Neural progenitor cell (in vitro differentiated cells): ENCODE measurements at regions not wholly inside any gene's neighbourhood (a gene's known extent, or its start where the extent isn't known, plus 50 kb on each side); places are given as distances from the start of the nearest gene placed in this dataset.

Source experiments
- DNase-seq: peaks from one replicate; pipeline ENCODE4 v3.0.0-alpha.2; 2016; ENCODE audit warnings: low spot score
- H2AFZ ChIP-seq: fragments of 200-600 bp; sonication (generic); replicated peaks from 2 replicates; pipeline ENCODE4 v1.6.1; 2016; ENCODE audit warnings: antibody characterized with exemption
- H3F3A ChIP-seq: fragments of 200-600 bp; sonication (generic); 2 replicates; pipeline ENCODE4 v1.6.1; 2016; ENCODE audit warnings: antibody characterized with exemption, low read depth
- H3K27ac ChIP-seq: fragments of 200-600 bp; sonication (generic); 2 replicates; pipeline ENCODE4 v1.5.1; 2016; ENCODE audit warnings: mild to moderate bottlenecking
- H3K27me3 ChIP-seq: fragments of 200-600 bp; sonication (generic); 2 replicates; pipeline ENCODE4 v1.6.1; 2016; ENCODE audit warnings: mild to moderate bottlenecking, moderate library complexity
- H3K36me3 ChIP-seq: fragments of 200-600 bp; sonication (generic); 2 replicates; pipeline ENCODE4 v1.5.1; 2016
- H3K4me1 ChIP-seq: fragments of 200-600 bp; sonication (generic); 2 replicates; pipeline ENCODE4 v1.6.1; 2016; ENCODE audit warnings: mixed run types
- H3K4me2 ChIP-seq: fragments of 200-600 bp; sonication (generic); 2 replicates; pipeline ENCODE4 v1.6.1; 2016
- H3K4me3 ChIP-seq: fragments of 200-600 bp; sonication (generic); 2 replicates; pipeline ENCODE4 v1.5.1; 2016
- H3K79me2 ChIP-seq: fragments of 200-600 bp; sonication (generic); 2 replicates; pipeline ENCODE4 v1.6.1; 2016; ENCODE audit warnings: low read depth
- H3K9ac ChIP-seq: fragments of 200-600 bp; sonication (generic); 2 replicates; pipeline ENCODE4 v1.6.1; 2016
- H3K9me3 ChIP-seq: fragments of 200-600 bp; sonication (generic); 2 replicates; pipeline ENCODE4 v1.5.1; 2016; ENCODE audit warnings: low read depth
- H4K20me1 ChIP-seq: fragments of 200-600 bp; sonication (generic); 2 replicates; pipeline ENCODE4 v1.6.1; 2016; ENCODE audit warnings: low read depth
- H3K27ac Mint-ChIP-seq: 3 replicates; pipeline ENCODE4 v1.8.0; 2021; ENCODE audit warnings: mixed read lengths
- H3K27me3 Mint-ChIP-seq: 2 replicates; pipeline ENCODE4 v1.8.0; 2022; ENCODE audit warnings: low read depth, mild to moderate bottlenecking, inconsistent platforms, moderate library complexity, mixed read lengths; ENCODE audit not compliant: insufficient read depth
- H3K36me3 Mint-ChIP-seq: 3 replicates; pipeline ENCODE4 v1.8.0; 2021; ENCODE audit warnings: mixed read lengths
- H3K4me1 Mint-ChIP-seq: 3 replicates; pipeline ENCODE4 v1.8.0; 2021; ENCODE audit warnings: mixed read lengths
- H3K4me3 Mint-ChIP-seq: 3 replicates; pipeline ENCODE4 v1.8.0; 2021; ENCODE audit warnings: mild to moderate bottlenecking, moderate library complexity, mixed read lengths
- H3K9me3 Mint-ChIP-seq: 3 replicates; pipeline ENCODE4 v1.8.0; 2020; ENCODE audit warnings: mixed read lengths
- EZH2 ChIP-seq: fragments of 200-600 bp; sonication (generic); IDR thresholded peaks from 2 replicates; pipeline ENCODE4 v1.6.1; 2017; ENCODE audit warnings: antibody characterized with exemption, mild to moderate bottlenecking, moderate library complexity
- EZH2phosphoT487 ChIP-seq: fragments of 200-600 bp; sonication (generic); IDR thresholded peaks from 2 replicates; pipeline ENCODE4 v1.6.1; 2017; ENCODE audit warnings: antibody characterized with exemption
- TF ChIP-seq, protein P1 (sequence below): fragments of 200-600 bp; sonication (generic); IDR thresholded peaks from 2 replicates; pipeline ENCODE4 v1.5.1; 2017; ENCODE audit warnings: antibody characterized with exemption, mild to moderate bottlenecking

DNA sequence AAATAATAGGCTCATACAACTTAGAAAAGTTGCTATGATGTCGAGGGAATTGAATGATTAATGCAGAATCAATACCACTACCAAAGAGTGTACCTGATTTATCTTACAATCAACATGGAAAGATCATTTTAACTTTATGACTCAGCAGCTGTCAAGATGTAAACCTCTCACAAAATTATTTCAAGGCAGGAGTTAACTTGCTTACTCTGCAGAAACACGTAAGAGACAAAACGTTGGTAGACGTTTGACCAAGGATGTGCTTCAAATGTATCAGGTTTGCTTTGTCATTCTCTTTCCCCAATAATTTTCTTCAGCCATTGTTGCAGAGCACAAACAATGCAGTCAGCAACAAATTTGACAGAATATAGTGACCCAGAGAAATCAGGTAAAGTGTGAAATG lies 415.8 kb upstream of the KIF2B start:
- H3K4me1 ChIP-seq = no peaks in the 10 kb centered on the region
- peaks cover 10% of the 10 kb centered on the region for H3K9me3 ChIP-seq
- no peak overlapping the region for H3K27ac ChIP-seq
- no peaks in the 10 kb centered on the region for H4K20me1 ChIP-seq
- H3K4me3 Mint-ChIP-seq = no peak overlapping the region
- H2AFZ ChIP-seq = no peak overlapping the region
- H3K36me3 Mint-ChIP-seq = no peaks in the 10 kb centered on the region
- H3F3A ChIP-seq = no peaks in the 10 kb centered on the region
- TF ChIP-seq EZH2 (no peak), EZH2phosphoT487 (no peak)
- TF ChIP-seq, protein P1, sequence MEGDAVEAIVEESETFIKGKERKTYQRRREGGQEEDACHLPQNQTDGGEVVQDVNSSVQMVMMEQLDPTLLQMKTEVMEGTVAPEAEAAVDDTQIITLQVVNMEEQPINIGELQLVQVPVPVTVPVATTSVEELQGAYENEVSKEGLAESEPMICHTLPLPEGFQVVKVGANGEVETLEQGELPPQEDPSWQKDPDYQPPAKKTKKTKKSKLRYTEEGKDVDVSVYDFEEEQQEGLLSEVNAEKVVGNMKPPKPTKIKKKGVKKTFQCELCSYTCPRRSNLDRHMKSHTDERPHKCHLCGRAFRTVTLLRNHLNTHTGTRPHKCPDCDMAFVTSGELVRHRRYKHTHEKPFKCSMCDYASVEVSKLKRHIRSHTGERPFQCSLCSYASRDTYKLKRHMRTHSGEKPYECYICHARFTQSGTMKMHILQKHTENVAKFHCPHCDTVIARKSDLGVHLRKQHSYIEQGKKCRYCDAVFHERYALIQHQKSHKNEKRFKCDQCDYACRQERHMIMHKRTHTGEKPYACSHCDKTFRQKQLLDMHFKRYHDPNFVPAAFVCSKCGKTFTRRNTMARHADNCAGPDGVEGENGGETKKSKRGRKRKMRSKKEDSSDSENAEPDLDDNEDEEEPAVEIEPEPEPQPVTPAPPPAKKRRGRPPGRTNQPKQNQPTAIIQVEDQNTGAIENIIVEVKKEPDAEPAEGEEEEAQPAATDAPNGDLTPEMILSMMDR = no peak
- H3K9me3 Mint-ChIP-seq = peaks cover 22% of the 10 kb centered on the region
- peaks cover 17% of the 10 kb centered on the region for H3K36me3 ChIP-seq
- H3K4me1 Mint-ChIP-seq = peaks cover 11% of the 10 kb centered on the region
- H3K27me3 Mint-ChIP-seq = peaks cover 2% of the 10 kb centered on the region
- no peaks in the 10 kb centered on the region for H3K27me3 ChIP-seq
- no peak overlapping the region for H3K4me2 ChIP-seq
- no peak overlapping the region for H3K27ac Mint-ChIP-seq
- H3K79me2 ChIP-seq = no peaks in the 10 kb centered on the region
- no peak overlapping the region for H3K4me3 ChIP-seq
- no peak for DNase-seq
- no peak overlapping the region for H3K9ac ChIP-seq

DNA sequence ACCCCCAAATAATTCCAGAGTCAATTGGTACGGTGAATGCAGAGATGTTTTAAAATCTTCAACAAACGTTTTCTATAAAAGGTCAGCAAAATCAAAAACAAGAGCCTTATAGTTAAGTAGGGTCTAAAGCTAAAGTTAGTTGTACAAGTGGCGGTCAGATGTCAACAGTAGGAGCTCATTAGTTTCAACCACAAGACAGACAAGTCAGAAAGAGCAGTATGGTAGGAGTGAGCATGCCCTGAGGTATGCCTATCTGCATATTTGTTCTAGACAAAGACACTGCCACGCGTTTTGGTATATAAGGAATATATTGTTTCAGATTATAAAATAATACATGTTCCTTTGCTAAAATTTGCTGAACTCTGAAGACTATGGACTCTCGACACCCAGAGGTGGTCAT lies 431.5 kb upstream of the KIF2B start:
- Histone ChIP-seq H3K4me2 (no peak overlapping the region), H3F3A (no peaks in the 10 kb centered on the region), H3K27me3 (no peaks in the 10 kb centered on the region), H3K36me3 (no peaks in the 10 kb centered on the region), H3K4me3 (no peak overlapping the region), H4K20me1 (no peaks in the 10 kb centered on the region), H2AFZ (no peak overlapping the region), H3K27ac (no peak overlapping the region), H3K79me2 (no peaks in the 10 kb centered on the region), H3K9ac (no peak overlapping the region), H3K4me1 (no peaks in the 10 kb centered on the region), H3K9me3 (no peaks in the 10 kb centered on the region)
- no peaks in the 10 kb centered on the region for H3K27me3 Mint-ChIP-seq
- TF ChIP-seq, protein P1 = no peak
- TF ChIP-seq EZH2 (no peak), EZH2phosphoT487 (no peak)
- no peak for DNase-seq
- no peaks in the 10 kb centered on the region for H3K4me1 Mint-ChIP-seq
- no peaks in the 10 kb centered on the region for H3K36me3 Mint-ChIP-seq
- no peak overlapping the region for H3K27ac Mint-ChIP-seq
- no peaks in the 10 kb centered on the region for H3K9me3 Mint-ChIP-seq
- H3K4me3 Mint-ChIP-seq = no peak overlapping the region

DNA sequence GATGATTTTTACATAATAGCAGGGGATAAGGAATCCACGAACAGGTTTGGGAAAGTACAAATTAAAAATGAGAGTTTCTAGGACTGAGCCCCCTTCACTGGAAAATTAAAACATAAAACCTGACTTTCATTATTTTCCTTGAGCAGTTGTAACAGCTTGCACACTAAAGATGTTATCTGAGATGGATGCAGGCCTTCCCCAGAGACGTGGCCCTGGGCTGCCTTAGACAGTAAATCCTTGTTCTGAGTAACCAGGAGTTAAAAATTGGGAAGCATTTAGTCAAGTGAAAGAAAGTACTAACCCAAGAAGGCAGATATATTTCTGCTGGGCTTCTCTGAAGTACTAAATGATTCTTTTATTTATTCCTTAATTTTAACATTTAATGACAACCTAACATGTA lies 432.2 kb upstream of the KIF2B start:
- Histone ChIP-seq H4K20me1 (no peaks in the 10 kb centered on the region), H3K9me3 (no peaks in the 10 kb centered on the region), H3K4me3 (no peak overlapping the region), H3K27ac (no peak overlapping the region), H3K79me2 (no peaks in the 10 kb centered on the region), H3K4me1 (no peaks in the 10 kb centered on the region), H3K27me3 (no peaks in the 10 kb centered on the region), H3K9ac (no peak overlapping the region), H3K4me2 (no peak overlapping the region), H3F3A (no peaks in the 10 kb centered on the region), H3K36me3 (no peaks in the 10 kb centered on the region), H2AFZ (no peak overlapping the region)
- Mint-ChIP-seq H3K9me3 (no peaks in the 10 kb centered on the region), H3K36me3 (no peaks in the 10 kb centered on the region), H3K27me3 (no peaks in the 10 kb centered on the region), H3K27ac (no peak overlapping the region), H3K4me3 (no peak overlapping the region), H3K4me1 (no peaks in the 10 kb centered on the region)
- TF ChIP-seq EZH2 (no peak), EZH2phosphoT487 (no peak)
- TF ChIP-seq, protein P1 = no peak
- DNase-seq = no peak

DNA sequence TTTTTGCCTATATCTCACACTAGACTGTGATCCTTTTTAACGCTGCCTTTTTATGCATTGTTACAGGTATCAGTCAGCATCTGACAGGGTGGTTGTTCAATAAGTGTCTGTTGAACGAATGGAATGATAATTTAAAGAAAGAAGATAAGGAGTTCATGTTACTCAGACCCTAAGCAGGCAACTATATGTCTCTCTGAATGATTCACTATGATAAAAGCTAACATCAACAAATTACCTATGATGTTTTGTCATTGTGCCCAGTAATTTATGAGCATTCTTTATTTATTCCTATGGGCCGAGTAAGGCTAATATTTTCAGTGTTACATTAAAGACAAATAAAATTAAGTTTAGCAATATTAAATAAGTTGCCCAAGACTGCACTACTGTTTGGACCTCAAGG lies 435.0 kb upstream of the KIF2B start:
- Histone ChIP-seq H3K27me3 (no peaks in the 10 kb centered on the region), H4K20me1 (no peaks in the 10 kb centered on the region), H3K36me3 (no peaks in the 10 kb centered on the region)

More for the DNA sequence above, 435.0 kb upstream of the KIF2B start:
- no peaks in the 10 kb centered on the region for H3K4me1 Mint-ChIP-seq
- TF ChIP-seq EZH2phosphoT487 = no peak
- TF ChIP-seq, protein P1 = no peak
- TF ChIP-seq EZH2 = no peak
- Histone ChIP-seq H3K9me3 (no peaks in the 10 kb centered on the region), H3K9ac (no peak overlapping the region), H3F3A (no peaks in the 10 kb centered on the region), H3K4me1 (no peaks in the 10 kb centered on the region), H3K27ac (no peak overlapping the region), H3K4me2 (no peak overlapping the region), H2AFZ (no peak overlapping the region), H3K79me2 (no peaks in the 10 kb centered on the region), H3K4me3 (no peak overlapping the region)
- H3K36me3 Mint-ChIP-seq = no peaks in the 10 kb centered on the region
- no peak overlapping the region for H3K27ac Mint-ChIP-seq
- no peaks in the 10 kb centered on the region for H3K27me3 Mint-ChIP-seq
- no peaks in the 10 kb centered on the region for H3K9me3 Mint-ChIP-seq
- no peak overlapping the region for H3K4me3 Mint-ChIP-seq
- no peak for DNase-seq
